Thyroid gland (tissue), 4 donors: ENCODE measurements at regions not wholly inside any gene's neighbourhood (a gene's known extent, or its start where the extent isn't known, plus 50 kb on each side); places are given as distances from the start of the nearest gene placed in this dataset.

Experiments used
- POLR2A ChIP-seq, 2 donors: fragments of 450-650 bp; IDR thresholded peaks; one replicate each; pipeline ENCODE4 v1.6.1; 2017; ENCODE audit warnings: antibody characterized with exemption in 2 of 2, mild to moderate bottlenecking in 2 of 2, moderate library complexity in 1 of 2
- TF ChIP-seq, protein P1 (sequence below), 6 experiments: fragments of 200-600 bp in 3 of 6; fragments of 450-650 bp in 3 of 6; sonication (generic) in 3 of 6; IDR thresholded peaks; one replicate each; pipeline ENCODE4 v1.5.1; 2016 to 2019; ENCODE audit warnings: antibody characterized with exemption in 6 of 6, mild to moderate bottlenecking in 2 of 6, inconsistent platforms in 1 of 6, moderate library complexity in 1 of 6

GRCh38 chr13:99845161-99845874 lies 126.2 kb downstream of the ZIC5 start:
- TF ChIP-seq, protein P1, sequence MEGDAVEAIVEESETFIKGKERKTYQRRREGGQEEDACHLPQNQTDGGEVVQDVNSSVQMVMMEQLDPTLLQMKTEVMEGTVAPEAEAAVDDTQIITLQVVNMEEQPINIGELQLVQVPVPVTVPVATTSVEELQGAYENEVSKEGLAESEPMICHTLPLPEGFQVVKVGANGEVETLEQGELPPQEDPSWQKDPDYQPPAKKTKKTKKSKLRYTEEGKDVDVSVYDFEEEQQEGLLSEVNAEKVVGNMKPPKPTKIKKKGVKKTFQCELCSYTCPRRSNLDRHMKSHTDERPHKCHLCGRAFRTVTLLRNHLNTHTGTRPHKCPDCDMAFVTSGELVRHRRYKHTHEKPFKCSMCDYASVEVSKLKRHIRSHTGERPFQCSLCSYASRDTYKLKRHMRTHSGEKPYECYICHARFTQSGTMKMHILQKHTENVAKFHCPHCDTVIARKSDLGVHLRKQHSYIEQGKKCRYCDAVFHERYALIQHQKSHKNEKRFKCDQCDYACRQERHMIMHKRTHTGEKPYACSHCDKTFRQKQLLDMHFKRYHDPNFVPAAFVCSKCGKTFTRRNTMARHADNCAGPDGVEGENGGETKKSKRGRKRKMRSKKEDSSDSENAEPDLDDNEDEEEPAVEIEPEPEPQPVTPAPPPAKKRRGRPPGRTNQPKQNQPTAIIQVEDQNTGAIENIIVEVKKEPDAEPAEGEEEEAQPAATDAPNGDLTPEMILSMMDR (IDR thresholded peaks at IDR 0.05): no peak
- TF ChIP-seq POLR2A (IDR thresholded peaks at IDR 0.05): no peak
